SK-N-SH (cell line): ENCODE measurements at regions not wholly inside any gene's neighbourhood (a gene's known extent, or its start where the extent isn't known, plus 50 kb on each side); places are given as distances from the start of the nearest gene placed in this dataset.

Experiments used
- CTCF ChIA-PET: fragments of 300-600, 350-600 bp; formaldehyde crosslinking; extraction: SDS; loops from one replicate; lab custom pipeline; 2021; lab: Yijun Ruan, JAX
- POLR2A ChIA-PET: fragments of 350-600 bp; sonication (Branson Sonifier 250); formaldehyde crosslinking; extraction: SDS; loops from one replicate; lab custom pipeline; 2020; ENCODE audit warnings: antibody characterized with exemption, inconsistent platforms; lab: Yijun Ruan, JAX
- DNase-seq: peaks from one replicate; pipeline ENCODE4 v3.0.0; 2012
- H2AFZ ChIP-seq: fragments of 200-600 bp; sonication (generic); 2 replicates; pipeline ENCODE4 v1.8.1; 2016; ENCODE audit warnings: antibody characterized with exemption, mild to moderate bottlenecking, low read depth
- H3F3A ChIP-seq: fragments of 200-600 bp; sonication (generic); replicated peaks from 2 replicates; pipeline ENCODE3; 2016; ENCODE audit warnings: antibody characterized with exemption, mild to moderate bottlenecking; ENCODE audit not compliant: insufficient read depth
- H3K27ac ChIP-seq, 2 experiments: fragments of 200-500 bp in 1 of 2; fragments of 200-600 bp in 1 of 2; sonication (Bioruptor generic) in 1 of 2; sonication (generic), shearing (Covaris generic) in 1 of 2; 2 replicates each; pipeline versions ENCODE4 v1.5.1 to v1.6.1; 2014 to 2016; ENCODE audit warnings: low read depth in 2 of 2, inconsistent platforms in 1 of 2, low read length in 1 of 2, mild to moderate bottlenecking in 1 of 2, mixed read lengths in 1 of 2
- H3K27me3 ChIP-seq: fragments of 200-600 bp; sonication (generic), shearing (Covaris generic); 2 replicates; pipeline ENCODE4 v1.6.1; 2016; ENCODE audit warnings: mixed run types; ENCODE audit not compliant: insufficient read depth
- H3K36me3 ChIP-seq, 2 experiments: fragments of 200-500 bp in 1 of 2; fragments of 200-600 bp in 1 of 2; sonication (Bioruptor generic) in 1 of 2; sonication (generic) in 1 of 2; replicated peaks in 1 of 2; 2 replicates each; pipeline versions ENCODE3 to v1.5.1; 2014 to 2016; ENCODE audit warnings: low read length in 1 of 2, mild to moderate bottlenecking in 1 of 2; ENCODE audit not compliant: insufficient read depth in 2 of 2, control insufficient read depth in 1 of 2
- H3K4me1 ChIP-seq, 2 experiments: fragments of 200-500 bp in 1 of 2; fragments of 200-600 bp in 1 of 2; sonication (Bioruptor generic) in 1 of 2; sonication (generic), shearing (Covaris generic) in 1 of 2; 2 replicates each; pipeline versions ENCODE4 v1.5.1 to v1.6.1; 2014 to 2016; ENCODE audit warnings: low read depth in 1 of 2, low read length in 1 of 2, mixed run types in 1 of 2; ENCODE audit not compliant: insufficient read depth in 2 of 2, control insufficient read depth in 1 of 2
- H3K4me2 ChIP-seq: fragments of 200-600 bp; sonication (generic), shearing (Covaris generic); 2 replicates; pipeline ENCODE4 v1.6.1; 2017; ENCODE audit warnings: mixed run types
- H3K4me3 ChIP-seq, 2 experiments: fragments of 200-500 bp in 1 of 2; fragments of 200-600 bp in 1 of 2; sonication (Bioruptor generic) in 1 of 2; sonication (generic), shearing (Covaris generic) in 1 of 2; 2 replicates each; pipeline versions ENCODE4 v1.5.1 to v1.8.1; 2014 to 2016; ENCODE audit warnings: low read depth in 2 of 2, inconsistent platforms in 1 of 2, low read length in 1 of 2, mild to moderate bottlenecking in 1 of 2, mixed read lengths in 1 of 2, moderate library complexity in 1 of 2
- H3K79me2 ChIP-seq: fragments of 200-600 bp; sonication (generic); 2 replicates; pipeline ENCODE4 v1.8.1; 2017; ENCODE audit warnings: mild to moderate bottlenecking; ENCODE audit not compliant: insufficient read depth
- H3K9ac ChIP-seq: fragments of 200-600 bp; sonication (generic); 2 replicates; pipeline ENCODE4 v1.6.1; 2017; ENCODE audit warnings: mixed run types
- H3K9me2 ChIP-seq: fragments of 200-600 bp; sonication (generic); 2 replicates; pipeline ENCODE4 v1.6.1; 2017; ENCODE audit warnings: mixed run types
- H3K9me3 ChIP-seq: fragments of 200-600 bp; sonication (generic); 2 replicates; pipeline ENCODE4 v1.6.1; 2017; ENCODE audit warnings: mixed run types, mild to moderate bottlenecking, moderate library complexity
- H4K20me1 ChIP-seq: fragments of 200-600 bp; sonication (generic); 2 replicates; pipeline ENCODE4 v1.6.1; 2017; ENCODE audit warnings: mild to moderate bottlenecking, mixed run types; ENCODE audit not compliant: insufficient read depth
- CHD2 ChIP-seq: fragments of 150-350 bp; IDR thresholded peaks from 2 replicates; pipeline ENCODE4 v1.6.1; 2018; ENCODE audit warnings: low read length; ENCODE audit not compliant: partially characterized antibody
- EP300 ChIP-seq, 2 experiments: IDR thresholded peaks; 2 replicates each; pipeline versions ENCODE4 v1.4.0 to v1.6.1; 2012; ENCODE audit warnings: borderline replicate concordance in 1 of 2, low read depth in 1 of 2, low read length in 1 of 2
- FOSL2 ChIP-seq: IDR thresholded peaks from 2 replicates; pipeline ENCODE4 v1.4.0; 2012; ENCODE audit warnings: low read depth, mild to moderate bottlenecking, moderate library complexity, borderline replicate concordance
- FOXJ3 ChIP-seq: sonication (generic); formaldehyde crosslinking; IDR thresholded peaks from 2 replicates; pipeline ENCODE4 v1.5.1; 2020; ENCODE audit warnings: mild to moderate bottlenecking, missing genetic modification reagents
- PBX3 ChIP-seq: IDR thresholded peaks from 2 replicates; pipeline ENCODE4; 2012
- RCOR1 ChIP-seq: fragments of 150-350 bp; IDR thresholded peaks from 2 replicates; pipeline ENCODE4 v1.6.1; 2017; ENCODE audit warnings: antibody characterized with exemption, low read length
- SMC3 ChIP-seq: IDR thresholded peaks from 2 replicates; pipeline ENCODE4 v1.6.1; 2012; ENCODE audit warnings: low read depth, low read length, improper control_type of control experiment
- TAF1 ChIP-seq: IDR thresholded peaks from 2 replicates; pipeline ENCODE4 v1.6.1; 2012; ENCODE audit warnings: low read depth, mild to moderate bottlenecking, low read length, moderate library complexity, borderline replicate concordance
- TCF12 ChIP-seq: IDR thresholded peaks from 2 replicates; pipeline ENCODE4 v1.4.0; 2012
- TEAD4 ChIP-seq: IDR thresholded peaks from 2 replicates; pipeline ENCODE4 v1.4.0; 2012; ENCODE audit warnings: mild to moderate bottlenecking, borderline replicate concordance; ENCODE audit not compliant: insufficient read depth
- USF1 ChIP-seq: IDR thresholded peaks from 2 replicates; pipeline ENCODE4 v1.4.0; 2012; ENCODE audit warnings: low read depth, borderline replicate concordance
- WGBS: methylation state at CpG from one replicate; pipeline ENCODE4 v1.1.6; 2017; ENCODE audit warnings: low lambda C conversion rate; 5-methylcytosine and 5-hydroxymethylcytosine counted together
- TF ChIP-seq, protein P1 (sequence below): fragments of 150-350 bp; IDR thresholded peaks from 2 replicates; pipeline ENCODE4 v1.6.1; 2016; ENCODE audit warnings: mild to moderate bottlenecking, low read depth, low read length
- TF ChIP-seq, protein P2 (sequence below): IDR thresholded peaks from 2 replicates; pipeline ENCODE4 v1.6.1; 2012; ENCODE audit warnings: mild to moderate bottlenecking, low read depth, low read length, moderate library complexity

DNA sequence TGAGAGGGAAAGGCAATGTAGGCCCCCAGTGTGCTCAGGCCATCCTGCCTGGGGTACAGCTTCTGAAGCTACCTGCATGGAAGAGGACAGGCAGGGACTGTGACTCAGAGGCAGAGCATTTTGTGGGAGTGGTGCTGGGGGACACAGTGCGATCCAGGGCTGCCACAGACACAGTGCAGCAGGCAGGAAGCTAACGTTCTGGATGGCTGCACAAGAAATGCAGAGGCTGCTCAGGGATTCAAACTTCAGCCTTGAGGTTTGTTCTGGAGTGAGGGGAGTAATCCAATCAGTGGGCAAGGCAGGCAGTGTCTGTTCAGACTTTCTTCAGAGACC is 648.0 kb upstream of the IGFBP3 start:
- CTCF ChIA-PET, result no interaction called here
- Histone ChIP-seq H3K27me3 (no peaks in the 10 kb centered on the region), H3K27ac (no peak overlapping the region), H3K9me3 (no peaks in the 10 kb centered on the region), H3K36me3 (no peaks in the 10 kb centered on the region), H3K9me2 (no peaks in the 10 kb centered on the region), H3F3A (no peaks in the 10 kb centered on the region), H3K9ac (no peak overlapping the region), H4K20me1 (no peaks in the 10 kb centered on the region), H3K4me3 (no peak overlapping the region), H2AFZ (no peak overlapping the region), H3K79me2 (no peaks in the 10 kb centered on the region), H3K4me2 (no peak overlapping the region), H3K4me1 (peaks cover 0 to 6% of the 10 kb centered on the region in 2 experiments; a peak in 1 of 4 replicates)
- POLR2A ChIA-PET, result no interaction called here
- DNase-seq, result peak; percentile 12
- WGBS, result 33% methylated on average over 2 of the region's 2 CpGs
- TF ChIP-seq TAF1, result no peak
- TF ChIP-seq CHD2, result no peak
- TF ChIP-seq SMC3, result no peak
- TF ChIP-seq USF1, result no peak
- no peak for TF ChIP-seq RCOR1
- no peak for TF ChIP-seq FOXJ3 (CRISPR knock-in tag)
- TF ChIP-seq EP300 (IDR thresholded peaks at IDR 0.05; ENCODE audit: borderline replicate concordance in 1 of 2, low read depth in 1 of 2, low read length in 1 of 2), result no peak
- TF ChIP-seq, protein P1, sequence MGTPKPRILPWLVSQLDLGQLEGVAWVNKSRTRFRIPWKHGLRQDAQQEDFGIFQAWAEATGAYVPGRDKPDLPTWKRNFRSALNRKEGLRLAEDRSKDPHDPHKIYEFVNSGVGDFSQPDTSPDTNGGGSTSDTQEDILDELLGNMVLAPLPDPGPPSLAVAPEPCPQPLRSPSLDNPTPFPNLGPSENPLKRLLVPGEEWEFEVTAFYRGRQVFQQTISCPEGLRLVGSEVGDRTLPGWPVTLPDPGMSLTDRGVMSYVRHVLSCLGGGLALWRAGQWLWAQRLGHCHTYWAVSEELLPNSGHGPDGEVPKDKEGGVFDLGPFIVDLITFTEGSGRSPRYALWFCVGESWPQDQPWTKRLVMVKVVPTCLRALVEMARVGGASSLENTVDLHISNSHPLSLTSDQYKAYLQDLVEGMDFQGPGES, result no peak

GRCh38 chr7:46568420-46569132 is 647.5 kb upstream of the IGFBP3 start:
- H3K9me3 ChIP-seq, result no peaks in the 10 kb centered on the region
- no peak overlapping the region for H3K9ac ChIP-seq
- ChIA-PET POLR2A (no interaction called here), CTCF (interaction anchor here (0.9 kb wide), 1 partner anchor 11 kb away, joined by 3 read pairs; no protein-coding TSS in a partner anchor)
- no peak overlapping the region for H3K4me3 ChIP-seq
- no peaks in the 10 kb centered on the region for H3F3A ChIP-seq
- H3K9me2 ChIP-seq, result no peaks in the 10 kb centered on the region
- H3K27me3 ChIP-seq, result no peaks in the 10 kb centered on the region
- no peaks in the 10 kb centered on the region for H3K36me3 ChIP-seq
- H3K4me2 ChIP-seq, result no peak overlapping the region
- H4K20me1 ChIP-seq, result no peaks in the 10 kb centered on the region
- no peak overlapping the region for H3K27ac ChIP-seq
- H2AFZ ChIP-seq, result no peak overlapping the region
- WGBS, result 71% methylated on average over 11 of the region's 11 CpGs
- H3K4me1 ChIP-seq, result peaks cover 0 to 6% of the 10 kb centered on the region in 2 experiments; a peak in 1 of 4 replicates
- DNase-seq, result no peak
- no peak for TF ChIP-seq SMC3
- no peak for TF ChIP-seq TCF12
- no peak for TF ChIP-seq FOSL2
- no peak for TF ChIP-seq FOXJ3 (CRISPR knock-in tag)
- TF ChIP-seq, protein P2, sequence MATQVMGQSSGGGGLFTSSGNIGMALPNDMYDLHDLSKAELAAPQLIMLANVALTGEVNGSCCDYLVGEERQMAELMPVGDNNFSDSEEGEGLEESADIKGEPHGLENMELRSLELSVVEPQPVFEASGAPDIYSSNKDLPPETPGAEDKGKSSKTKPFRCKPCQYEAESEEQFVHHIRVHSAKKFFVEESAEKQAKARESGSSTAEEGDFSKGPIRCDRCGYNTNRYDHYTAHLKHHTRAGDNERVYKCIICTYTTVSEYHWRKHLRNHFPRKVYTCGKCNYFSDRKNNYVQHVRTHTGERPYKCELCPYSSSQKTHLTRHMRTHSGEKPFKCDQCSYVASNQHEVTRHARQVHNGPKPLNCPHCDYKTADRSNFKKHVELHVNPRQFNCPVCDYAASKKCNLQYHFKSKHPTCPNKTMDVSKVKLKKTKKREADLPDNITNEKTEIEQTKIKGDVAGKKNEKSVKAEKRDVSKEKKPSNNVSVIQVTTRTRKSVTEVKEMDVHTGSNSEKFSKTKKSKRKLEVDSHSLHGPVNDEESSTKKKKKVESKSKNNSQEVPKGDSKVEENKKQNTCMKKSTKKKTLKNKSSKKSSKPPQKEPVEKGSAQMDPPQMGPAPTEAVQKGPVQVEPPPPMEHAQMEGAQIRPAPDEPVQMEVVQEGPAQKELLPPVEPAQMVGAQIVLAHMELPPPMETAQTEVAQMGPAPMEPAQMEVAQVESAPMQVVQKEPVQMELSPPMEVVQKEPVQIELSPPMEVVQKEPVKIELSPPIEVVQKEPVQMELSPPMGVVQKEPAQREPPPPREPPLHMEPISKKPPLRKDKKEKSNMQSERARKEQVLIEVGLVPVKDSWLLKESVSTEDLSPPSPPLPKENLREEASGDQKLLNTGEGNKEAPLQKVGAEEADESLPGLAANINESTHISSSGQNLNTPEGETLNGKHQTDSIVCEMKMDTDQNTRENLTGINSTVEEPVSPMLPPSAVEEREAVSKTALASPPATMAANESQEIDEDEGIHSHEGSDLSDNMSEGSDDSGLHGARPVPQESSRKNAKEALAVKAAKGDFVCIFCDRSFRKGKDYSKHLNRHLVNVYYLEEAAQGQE, result no peak
- no peak for TF ChIP-seq TEAD4
- no peak for TF ChIP-seq CHD2
- no peak for TF ChIP-seq PBX3
- H3K79me2 ChIP-seq, result no peaks in the 10 kb centered on the region
